GM23338 (cell line): ENCODE measurements at regions not wholly inside any gene's neighbourhood (a gene's known extent, or its start where the extent isn't known, plus 50 kb on each side); places are given as distances from the start of the nearest gene placed in this dataset.

Source experiments
- ATAC-seq: fragments of 200-7000 bp; cut with Tn5 transposase; 3 replicates; pipeline ENCODE4 v1.9.1; 2020
- DNase-seq: peaks from one replicate; pipeline ENCODE4 v3.0.0-alpha.2; 2015; ENCODE audit warnings: low spot score
- H2AFZ ChIP-seq: fragments of 200-600 bp; sonication (generic); 2 replicates; pipeline ENCODE4 v1.8.0; 2016; ENCODE audit warnings: antibody characterized with exemption, mild to moderate bottlenecking, moderate library complexity
- H3F3A ChIP-seq: fragments of 200-600 bp; sonication (generic); replicated peaks from 2 replicates; pipeline ENCODE4 v1.8.0; 2017; ENCODE audit warnings: antibody characterized with exemption, mixed run types, low read depth
- H3K27ac ChIP-seq: fragments of 200-600 bp; sonication (generic); 2 replicates; pipeline ENCODE4 v1.6.1; 2016; ENCODE audit warnings: low read depth
- H3K27me3 ChIP-seq: fragments of 200-600 bp; sonication (generic); 2 replicates; pipeline ENCODE4 v1.8.0; 2016; ENCODE audit warnings: mild to moderate bottlenecking, mixed run types, moderate library complexity; ENCODE audit not compliant: insufficient read depth
- H3K36me3 ChIP-seq: fragments of 200-600 bp; sonication (generic); 2 replicates; pipeline ENCODE4 v1.8.0; 2016; ENCODE audit warnings: mild to moderate bottlenecking; ENCODE audit not compliant: insufficient read depth
- H3K4me1 ChIP-seq: fragments of 200-600 bp; sonication (generic); 2 replicates; pipeline ENCODE4 v1.8.0; 2016; ENCODE audit warnings: mild to moderate bottlenecking, moderate library complexity; ENCODE audit not compliant: insufficient read depth
- H3K4me2 ChIP-seq: fragments of 200-600 bp; sonication (generic); 2 replicates; pipeline ENCODE4 v1.7.1; 2017; ENCODE audit warnings: mixed run types
- H3K4me3 ChIP-seq: fragments of 200-600 bp; sonication (generic); 2 replicates; pipeline ENCODE4 v1.6.1; 2016; ENCODE audit warnings: mixed run types
- H3K79me2 ChIP-seq: fragments of 200-600 bp; sonication (generic); replicated peaks from 2 replicates; pipeline ENCODE4 v1.8.0; 2017; ENCODE audit warnings: mild to moderate bottlenecking; ENCODE audit not compliant: insufficient read depth
- H3K9me2 ChIP-seq: fragments of 200-600 bp; sonication (generic); 2 replicates; pipeline ENCODE4 v1.8.0; 2017; ENCODE audit not compliant: insufficient read depth
- H4K20me1 ChIP-seq: fragments of 200-600 bp; sonication (generic); replicated peaks from 2 replicates; pipeline ENCODE4 v1.8.0; 2017; ENCODE audit warnings: mild to moderate bottlenecking; ENCODE audit not compliant: insufficient read depth
- H3K27ac Mint-ChIP-seq: 2 replicates; pipeline ENCODE4 v1.8.0; 2020; ENCODE audit warnings: inconsistent platforms, mild to moderate bottlenecking, moderate library complexity, mixed read lengths
- H3K27me3 Mint-ChIP-seq: 3 replicates; pipeline ENCODE4 v1.8.0; 2022; ENCODE audit warnings: low read depth, mild to moderate bottlenecking, moderate library complexity, mixed read lengths, inconsistent platforms; ENCODE audit not compliant: insufficient read depth, poor library complexity
- H3K36me3 Mint-ChIP-seq: 3 replicates; pipeline ENCODE4 v1.8.0; 2021; ENCODE audit warnings: low read depth, mild to moderate bottlenecking, inconsistent platforms, moderate library complexity, mixed read lengths
- H3K4me1 Mint-ChIP-seq: 3 replicates; pipeline ENCODE4 v1.8.0; 2020; ENCODE audit warnings: mild to moderate bottlenecking, inconsistent platforms, mixed read lengths
- H3K4me3 Mint-ChIP-seq: 3 replicates; pipeline ENCODE4 v1.8.0; 2021; ENCODE audit warnings: moderate library complexity, mild to moderate bottlenecking, inconsistent platforms, mixed read lengths
- H3K9me3 Mint-ChIP-seq: 3 replicates; pipeline ENCODE4 v1.8.0; 2020; ENCODE audit warnings: moderate library complexity, mild to moderate bottlenecking, inconsistent platforms, mixed read lengths
- CREB1 ChIP-seq: fragments of 250-450 bp; sonication (Bioruptor Pico); IDR thresholded peaks from 2 replicates; pipeline ENCODE4 v1.5.0; 2020; ENCODE audit warnings: low read depth, mild to moderate bottlenecking, moderate library complexity
- JUNB ChIP-seq: IDR thresholded peaks from one replicate; pipeline ENCODE4 v1.6.1; 2016; ENCODE audit warnings: antibody characterized with exemption; ENCODE audit not compliant: unreplicated experiment
- NANOG ChIP-seq: IDR thresholded peaks from 2 replicates; pipeline ENCODE4 v1.6.1; 2016; ENCODE audit warnings: antibody characterized with exemption, borderline replicate concordance
- POLR2AphosphoS5 ChIP-seq: IDR thresholded peaks from 2 replicates; pipeline ENCODE4 v1.6.1; 2016; ENCODE audit warnings: antibody characterized with exemption, low read depth
- ZNF114 ChIP-seq: fragments of 250-450 bp; sonication (Bioruptor Pico); IDR thresholded peaks from 2 replicates; pipeline ENCODE4 v1.5.0; 2020; ENCODE audit warnings: mild to moderate bottlenecking, moderate library complexity
- TF ChIP-seq, protein P1 (sequence below): IDR thresholded peaks from one replicate; pipeline ENCODE4 v1.6.1; 2018; ENCODE audit warnings: antibody characterized with exemption; ENCODE audit not compliant: unreplicated experiment
- TF ChIP-seq, protein P2 (sequence below), 2 experiments: fragments of 200-600 bp in 1 of 2; sonication (generic) in 1 of 2; conservative IDR thresholded peaks; 2 replicates each; pipeline versions ENCODE4 v1.5.1 to v1.6.1; 2016 to 2017; ENCODE audit warnings: antibody characterized with exemption in 2 of 2, low read depth in 2 of 2, mild to moderate bottlenecking in 2 of 2, moderate library complexity in 1 of 2

DNA sequence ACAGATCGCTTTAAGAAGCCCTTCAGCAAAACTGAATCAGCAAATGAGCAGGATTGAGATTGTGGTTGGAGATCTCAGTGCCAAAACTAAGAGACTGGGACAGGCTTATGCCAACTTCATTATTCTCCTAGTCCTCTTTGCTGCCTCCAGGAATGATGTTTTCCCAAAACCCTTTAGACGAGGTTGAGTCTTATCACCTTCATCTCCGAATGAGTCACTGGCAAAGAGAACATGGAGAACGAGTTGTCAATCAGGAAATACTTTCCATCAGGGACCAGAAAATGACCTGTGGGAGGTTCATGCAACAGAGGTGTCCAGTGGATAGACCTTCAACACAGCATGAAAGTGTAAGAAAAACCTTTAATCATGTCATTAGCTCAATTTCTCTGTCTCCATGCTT is 461.5 kb downstream of the RMST start (continued):
- TF ChIP-seq, protein P1, sequence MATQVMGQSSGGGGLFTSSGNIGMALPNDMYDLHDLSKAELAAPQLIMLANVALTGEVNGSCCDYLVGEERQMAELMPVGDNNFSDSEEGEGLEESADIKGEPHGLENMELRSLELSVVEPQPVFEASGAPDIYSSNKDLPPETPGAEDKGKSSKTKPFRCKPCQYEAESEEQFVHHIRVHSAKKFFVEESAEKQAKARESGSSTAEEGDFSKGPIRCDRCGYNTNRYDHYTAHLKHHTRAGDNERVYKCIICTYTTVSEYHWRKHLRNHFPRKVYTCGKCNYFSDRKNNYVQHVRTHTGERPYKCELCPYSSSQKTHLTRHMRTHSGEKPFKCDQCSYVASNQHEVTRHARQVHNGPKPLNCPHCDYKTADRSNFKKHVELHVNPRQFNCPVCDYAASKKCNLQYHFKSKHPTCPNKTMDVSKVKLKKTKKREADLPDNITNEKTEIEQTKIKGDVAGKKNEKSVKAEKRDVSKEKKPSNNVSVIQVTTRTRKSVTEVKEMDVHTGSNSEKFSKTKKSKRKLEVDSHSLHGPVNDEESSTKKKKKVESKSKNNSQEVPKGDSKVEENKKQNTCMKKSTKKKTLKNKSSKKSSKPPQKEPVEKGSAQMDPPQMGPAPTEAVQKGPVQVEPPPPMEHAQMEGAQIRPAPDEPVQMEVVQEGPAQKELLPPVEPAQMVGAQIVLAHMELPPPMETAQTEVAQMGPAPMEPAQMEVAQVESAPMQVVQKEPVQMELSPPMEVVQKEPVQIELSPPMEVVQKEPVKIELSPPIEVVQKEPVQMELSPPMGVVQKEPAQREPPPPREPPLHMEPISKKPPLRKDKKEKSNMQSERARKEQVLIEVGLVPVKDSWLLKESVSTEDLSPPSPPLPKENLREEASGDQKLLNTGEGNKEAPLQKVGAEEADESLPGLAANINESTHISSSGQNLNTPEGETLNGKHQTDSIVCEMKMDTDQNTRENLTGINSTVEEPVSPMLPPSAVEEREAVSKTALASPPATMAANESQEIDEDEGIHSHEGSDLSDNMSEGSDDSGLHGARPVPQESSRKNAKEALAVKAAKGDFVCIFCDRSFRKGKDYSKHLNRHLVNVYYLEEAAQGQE = no peak
- no peak for TF ChIP-seq ZNF114 (CRISPR knock-in tag)
- no peak for TF ChIP-seq CREB1 (CRISPR knock-in tag)
- TF ChIP-seq, protein P2, sequence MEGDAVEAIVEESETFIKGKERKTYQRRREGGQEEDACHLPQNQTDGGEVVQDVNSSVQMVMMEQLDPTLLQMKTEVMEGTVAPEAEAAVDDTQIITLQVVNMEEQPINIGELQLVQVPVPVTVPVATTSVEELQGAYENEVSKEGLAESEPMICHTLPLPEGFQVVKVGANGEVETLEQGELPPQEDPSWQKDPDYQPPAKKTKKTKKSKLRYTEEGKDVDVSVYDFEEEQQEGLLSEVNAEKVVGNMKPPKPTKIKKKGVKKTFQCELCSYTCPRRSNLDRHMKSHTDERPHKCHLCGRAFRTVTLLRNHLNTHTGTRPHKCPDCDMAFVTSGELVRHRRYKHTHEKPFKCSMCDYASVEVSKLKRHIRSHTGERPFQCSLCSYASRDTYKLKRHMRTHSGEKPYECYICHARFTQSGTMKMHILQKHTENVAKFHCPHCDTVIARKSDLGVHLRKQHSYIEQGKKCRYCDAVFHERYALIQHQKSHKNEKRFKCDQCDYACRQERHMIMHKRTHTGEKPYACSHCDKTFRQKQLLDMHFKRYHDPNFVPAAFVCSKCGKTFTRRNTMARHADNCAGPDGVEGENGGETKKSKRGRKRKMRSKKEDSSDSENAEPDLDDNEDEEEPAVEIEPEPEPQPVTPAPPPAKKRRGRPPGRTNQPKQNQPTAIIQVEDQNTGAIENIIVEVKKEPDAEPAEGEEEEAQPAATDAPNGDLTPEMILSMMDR (conservative IDR thresholded peaks at IDR 0.05; ENCODE audit: low read depth in 2 of 2) = no peak
- TF ChIP-seq NANOG = no peak

DNA sequence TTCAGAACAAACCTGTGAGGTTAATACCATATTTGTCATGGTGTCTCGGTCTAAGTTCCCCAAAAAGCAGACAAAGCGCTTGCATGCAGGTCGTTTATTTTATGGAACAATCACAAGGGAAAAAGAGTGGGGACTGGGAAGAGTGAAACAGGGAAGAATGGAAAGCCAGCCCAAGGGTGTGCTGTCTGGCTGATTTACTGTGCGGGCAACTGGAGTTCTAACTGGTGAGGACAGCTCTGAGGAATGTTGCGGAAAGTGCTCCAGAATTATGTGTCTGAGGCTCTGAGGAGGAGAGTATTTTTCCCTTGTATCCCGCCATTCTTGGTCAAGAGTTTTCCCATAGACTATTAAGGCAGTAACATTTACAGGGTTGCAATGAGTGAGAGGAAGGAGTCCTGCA is 465.4 kb downstream of the RMST start:
- no peaks in the 10 kb centered on the region for H3K79me2 ChIP-seq
- H4K20me1 ChIP-seq = no peaks in the 10 kb centered on the region
- no peak overlapping the region for H3K4me3 ChIP-seq
- Mint-ChIP-seq H3K9me3 (no peaks in the 10 kb centered on the region), H3K27me3 (peaks cover 1% of the 10 kb centered on the region), H3K4me1 (no peaks in the 10 kb centered on the region), H3K36me3 (no peaks in the 10 kb centered on the region), H3K27ac (no peak overlapping the region), H3K4me3 (no peak overlapping the region)
- H3K27ac ChIP-seq = no peak overlapping the region
- H3K36me3 ChIP-seq = no peaks in the 10 kb centered on the region
- H3K4me1 ChIP-seq = no peaks in the 10 kb centered on the region
- no peaks in the 10 kb centered on the region for H3K27me3 ChIP-seq
- no peak for DNase-seq
- no peak overlapping the region for H2AFZ ChIP-seq
- TF ChIP-seq JUNB (no peak), ZNF114 (CRISPR knock-in tag) (no peak), POLR2AphosphoS5 (no peak)
- TF ChIP-seq, protein P2 (conservative IDR thresholded peaks at IDR 0.05; ENCODE audit: low read depth in 2 of 2) = no peak
- H3K9me2 ChIP-seq = peaks cover 2% of the 10 kb centered on the region; the same call in 1 of the 2 replicates
- no peaks in the 10 kb centered on the region for H3F3A ChIP-seq
- ATAC-seq = no peak
- no peak overlapping the region for H3K4me2 ChIP-seq
